ENCODE measurements at regions not wholly inside any gene's neighbourhood (a gene's known extent, or its start where the extent isn't known, plus 50 kb on each side); places are given as distances from the start of the nearest gene placed in this dataset.

- TF ChIP-seq CTCF (IDR thresholded peaks at IDR 0.05) (no peak), POLR2AphosphoS5 (IDR thresholded peaks at IDR 0.05) (no peak)
These were observed 175.8 kb downstream of the FMR1NB start for GRCh38 chrX:148156986-148157385.

Measured in sigmoid colon (tissue), 4 donors.